H1 (cell line): ENCODE measurements at regions not wholly inside any gene's neighbourhood (a gene's known extent, or its start where the extent isn't known, plus 50 kb on each side); places are given as distances from the start of the nearest gene placed in this dataset.

Source experiments
- CTCF ChIA-PET: fragments of 300-600 bp; sonication (Branson Sonifier 250); formaldehyde crosslinking; loops from one replicate; lab custom pipeline; 2021; ENCODE audit not compliant: partially characterized antibody; lab: Charles Lee
- POLR2A ChIA-PET: fragments of 300-600 bp; sonication (Branson Sonifier 250); formaldehyde crosslinking; loops from one replicate; lab custom pipeline; 2021; ENCODE audit warnings: inconsistent platforms; ENCODE audit not compliant: partially characterized antibody; lab: Charles Lee
- DNase-seq, 2 experiments: peaks; one replicate each; pipeline versions ENCODE4 v3.0.0 to v3.0.0-alpha.2; 2010 to 2022; ENCODE audit warnings: low spot score in 2 of 2, low read depth in 1 of 2, mixed read lengths in 1 of 2
- FAIRE-seq: peaks from 2 replicates; lab custom pipeline; 2011; peaks lifted over from hg19 to GRCh38; lab: Jason Lieb, UNC
- H2AFZ ChIP-seq: 2 replicates; pipeline ENCODE4 v1.8.1; 2012; ENCODE audit warnings: low read length, inconsistent platforms
- H2AK5ac ChIP-seq: 2 replicates; pipeline ENCODE4 v1.6.1; 2013; ENCODE audit warnings: low read depth, low read length
- H2BK120ac ChIP-seq: replicated peaks from 2 replicates; pipeline ENCODE3; 2013; ENCODE audit warnings: low read depth, low read length, inconsistent platforms
- H2BK12ac ChIP-seq: 2 replicates; pipeline ENCODE4 v1.6.1; 2013; ENCODE audit warnings: low read depth, low read length
- H2BK15ac ChIP-seq: 2 replicates; pipeline ENCODE4 v1.6.1; 2013; ENCODE audit warnings: low read length
- H2BK20ac ChIP-seq: 2 replicates; pipeline ENCODE4 v1.6.1; 2013; ENCODE audit warnings: low read length
- H2BK5ac ChIP-seq: 2 replicates; pipeline ENCODE4 v1.6.1; 2013; ENCODE audit warnings: low read depth, low read length
- H3K14ac ChIP-seq: 2 replicates; pipeline ENCODE4 v1.6.1; 2013; ENCODE audit warnings: inconsistent platforms; ENCODE audit not compliant: insufficient read length
- H3K18ac ChIP-seq: 2 replicates; pipeline ENCODE4 v1.6.1; 2013; ENCODE audit warnings: low read length; ENCODE audit errors: extremely low read depth
- H3K23ac ChIP-seq: 2 replicates; pipeline ENCODE4 v1.6.1; 2013; ENCODE audit warnings: inconsistent platforms; ENCODE audit not compliant: insufficient read length
- H3K23me2 ChIP-seq: 2 replicates; pipeline ENCODE4 v1.6.1; 2013; ENCODE audit warnings: low read depth, low read length
- H3K27ac ChIP-seq: 2 replicates; pipeline ENCODE4 v1.6.1; 2011; ENCODE audit warnings: low read depth, low read length, inconsistent platforms
- H3K27me3 ChIP-seq, 4 experiments: replicated peaks in 1 of 4; 1 replicate in 1 of 4; 2 replicates in 3 of 4; pipeline versions ENCODE4 v1.6.1 to v1.8.1; 2011 to 2013; ENCODE audit warnings: low read length in 3 of 4, mild to moderate bottlenecking in 3 of 4, inconsistent platforms in 2 of 4, mixed read lengths in 2 of 4, moderate library complexity in 1 of 4; ENCODE audit not compliant: control insufficient read depth in 3 of 4, insufficient read depth in 3 of 4; ENCODE audit errors: extremely low read depth in 1 of 4
- H3K36me3 ChIP-seq, 4 experiments: 2 replicates each; pipeline versions ENCODE4 v1.6.1 to v1.8.1; 2011 to 2013; ENCODE audit warnings: mild to moderate bottlenecking in 4 of 4, low read length in 3 of 4, moderate library complexity in 2 of 4, control low read depth in 1 of 4, inconsistent platforms in 1 of 4; ENCODE audit not compliant: insufficient read depth in 4 of 4, control insufficient read depth in 2 of 4
- H3K4ac ChIP-seq: replicated peaks from 2 replicates; pipeline ENCODE3; 2013; ENCODE audit warnings: low read length, low read depth, mixed read lengths, inconsistent platforms; ENCODE audit not compliant: insufficient read length
- H3K4me1 ChIP-seq, 4 experiments: replicated peaks in 1 of 4; 1 replicate in 1 of 4; 2 replicates in 3 of 4; pipeline versions ENCODE4 v1.6.1 to v1.8.1; 2011 to 2013; ENCODE audit warnings: low read length in 3 of 4, inconsistent platforms in 2 of 4, mixed read lengths in 1 of 4; ENCODE audit not compliant: insufficient read depth in 4 of 4, control insufficient read depth in 3 of 4
- H3K4me2 ChIP-seq, 2 experiments: 2 replicates each; pipeline versions ENCODE4 v1.6.1 to v1.8.1; 2011 to 2013; ENCODE audit warnings: low read depth in 2 of 2, low read length in 2 of 2, control low read depth in 1 of 2, inconsistent platforms in 1 of 2, mild to moderate bottlenecking in 1 of 2; ENCODE audit not compliant: insufficient read depth in 1 of 2
- H3K4me3 ChIP-seq, 4 experiments: fragments of 200-600, 300-600 bp in 1 of 4; sonication (generic), shearing (Covaris generic), sonication (Bioruptor Twin) in 1 of 4; 2 replicates each; pipeline versions ENCODE4 v1.5.1 to v1.8.1; 2011 to 2016; ENCODE audit warnings: low read length in 4 of 4, low read depth in 3 of 4, control low read depth in 2 of 4, inconsistent platforms in 2 of 4, mild to moderate bottlenecking in 2 of 4, mixed read lengths in 1 of 4, moderate library complexity in 1 of 4; ENCODE audit not compliant: insufficient read depth in 2 of 4; ENCODE audit errors: extremely low read depth in 1 of 4
- H3K56ac ChIP-seq: replicated peaks from 2 replicates; pipeline ENCODE3; 2013; ENCODE audit warnings: low read depth, mild to moderate bottlenecking, mixed read lengths, low read length, inconsistent platforms; ENCODE audit not compliant: insufficient read length
- H3K79me1 ChIP-seq: 2 replicates; pipeline ENCODE4 v1.6.1; 2013; ENCODE audit warnings: low read depth, low read length, control low read depth
- H3K79me2 ChIP-seq, 2 experiments: 2 replicates each; pipeline versions ENCODE4 v1.6.1 to v1.8.1; 2012 to 2013; ENCODE audit warnings: low read length in 2 of 2, mild to moderate bottlenecking in 2 of 2, inconsistent platforms in 1 of 2; ENCODE audit not compliant: insufficient read depth in 2 of 2, control insufficient read depth in 1 of 2
- H3K9ac ChIP-seq, 4 experiments: replicated peaks in 1 of 4; 1 replicate in 1 of 4; 2 replicates in 3 of 4; pipeline versions ENCODE4 v1.6.1 to v1.8.1; 2011 to 2013; ENCODE audit warnings: low read depth in 3 of 4, low read length in 3 of 4, control low read depth in 2 of 4, mild to moderate bottlenecking in 2 of 4, moderate library complexity in 2 of 4, inconsistent platforms in 1 of 4; ENCODE audit errors: extremely low read depth in 1 of 4
- H3K9me3 ChIP-seq, 2 experiments: 2 replicates each; pipeline versions ENCODE4 v1.6.1 to v1.8.1; 2012 to 2013; ENCODE audit warnings: mild to moderate bottlenecking in 2 of 2, moderate library complexity in 2 of 2, control low read depth in 1 of 2, inconsistent platforms in 1 of 2, low read depth in 1 of 2, low read length in 1 of 2, mixed read lengths in 1 of 2; ENCODE audit not compliant: insufficient read depth in 2 of 2
- H4K20me1 ChIP-seq, 2 experiments: replicated peaks in 1 of 2; 2 replicates each; pipeline versions ENCODE3 to v1.8.1; 2011 to 2013; ENCODE audit warnings: inconsistent platforms in 2 of 2, low read length in 2 of 2, mild to moderate bottlenecking in 1 of 2; ENCODE audit not compliant: insufficient read depth in 2 of 2, control insufficient read depth in 1 of 2
- H4K5ac ChIP-seq: 2 replicates; pipeline ENCODE4 v1.6.1; 2013; ENCODE audit warnings: low read length, low read depth, mixed read lengths, inconsistent platforms; ENCODE audit not compliant: insufficient read length
- H4K8ac ChIP-seq: 2 replicates; pipeline ENCODE4 v1.8.0; 2013; ENCODE audit warnings: mild to moderate bottlenecking, moderate library complexity, low read length, inconsistent platforms; ENCODE audit not compliant: insufficient read depth; ENCODE audit errors: extremely low read depth
- H4K91ac ChIP-seq: replicated peaks from 2 replicates; pipeline ENCODE3; 2013; ENCODE audit warnings: low read length, mixed read lengths, inconsistent platforms; ENCODE audit not compliant: insufficient read length
- ASH2L ChIP-seq: fragments of 200-600, 300-600 bp; sonication (generic); IDR thresholded peaks from one replicate; pipeline ENCODE4 v1.7.1; 2017; ENCODE audit warnings: low read length
- CBX8 ChIP-seq: fragments of 300-800, 300-1000 bp; sonication (generic); IDR thresholded peaks from 2 replicates; pipeline ENCODE4 v1.7.1; 2016; ENCODE audit warnings: low read depth, low read length, borderline replicate concordance
- KDM5A ChIP-seq: fragments of 200-600 bp; IDR thresholded peaks from 2 replicates; pipeline ENCODE4 v1.7.1; 2012; ENCODE audit warnings: mild to moderate bottlenecking, low read length, inconsistent platforms, mixed read lengths
- MAFK ChIP-seq: IDR thresholded peaks from 2 replicates; pipeline ENCODE4 v1.6.1; 2012; ENCODE audit warnings: low read depth, mild to moderate bottlenecking, improper control_type of control experiment, low read length
- NANOG ChIP-seq: IDR thresholded peaks from 2 replicates; pipeline ENCODE4 v1.6.1; 2011; ENCODE audit warnings: low read length, low read depth, mild to moderate bottlenecking, inconsistent platforms; ENCODE audit not compliant: insufficient read depth, poor library complexity, severe bottlenecking
- POLR2AphosphoS5 ChIP-seq: IDR thresholded peaks from 2 replicates; pipeline ENCODE4 v1.6.1; 2011; ENCODE audit warnings: low read depth, low read length
- RAD21 ChIP-seq, 2 experiments: IDR thresholded peaks in 1 of 2; conservative IDR thresholded peaks in 1 of 2; 2 replicates each; pipeline ENCODE4 v1.6.1; 2011; ENCODE audit warnings: low read depth in 2 of 2, low read length in 2 of 2, improper control_type of control experiment in 1 of 2, inconsistent platforms in 1 of 2, mild to moderate bottlenecking in 1 of 2, moderate library complexity in 1 of 2
- WGBS, 2 experiments: shearing (Covaris generic) in 1 of 2; methylation state at CpG; one replicate each; pipeline versions ENCODE4 v1.1.6 to v1.1.7; 2013 to 2015; ENCODE audit warnings: low lambda C conversion rate in 2 of 2, mixed read lengths in 2 of 2, inconsistent platforms in 1 of 2, low coverage in 1 of 2, missing lambda C conversion rate in 1 of 2; ENCODE audit not compliant: insufficient replicate concordance in 2 of 2, insufficient coverage in 1 of 2, insufficient read length in 1 of 2; ENCODE audit errors: extremely low coverage in 1 of 2, missing lambda C conversion rate in 1 of 2; 5-methylcytosine and 5-hydroxymethylcytosine counted together

DNA sequence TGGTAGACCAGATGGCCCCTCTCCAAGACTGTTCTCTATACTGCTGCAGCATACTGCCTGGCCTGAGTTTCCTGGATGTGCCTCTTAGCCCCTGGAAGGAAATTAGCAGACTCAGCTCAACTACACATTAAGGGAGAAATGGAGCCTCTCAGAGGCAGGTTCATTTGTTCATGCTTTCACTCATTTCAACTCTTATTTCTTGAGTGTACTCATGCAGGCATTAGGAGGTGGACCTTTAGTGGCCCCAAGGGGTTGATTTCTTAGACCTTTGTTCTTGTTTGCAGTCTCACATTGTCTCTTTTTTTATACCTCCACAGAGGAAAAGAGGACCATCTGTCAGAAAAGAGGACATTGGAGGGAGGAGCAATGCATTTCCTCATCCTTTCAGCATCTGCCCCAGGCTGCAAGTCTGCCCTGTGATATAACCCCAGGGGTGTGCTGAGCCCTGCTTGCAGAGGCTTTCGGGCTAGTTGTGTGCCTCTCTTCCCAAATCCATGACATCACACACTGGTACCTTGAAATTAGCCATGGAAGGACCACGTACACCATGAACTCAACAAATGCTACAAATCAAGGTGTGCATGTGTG lies 456.2 kb downstream of the CD83 start:
- POLR2A ChIA-PET: no interaction called here
- CTCF ChIA-PET: interaction anchor here (0.6 to 1.3 kb wide), 2 partner anchors 14 to 744 kb away, joined by 3 read pairs; no protein-coding TSS in a partner anchor

More for the DNA sequence above, 456.2 kb downstream of the CD83 start:
- Histone ChIP-seq H3K23ac (no peak overlapping the region), H3K23me2 (no peaks in the 10 kb centered on the region), H2BK5ac (no peak overlapping the region), H2BK15ac (no peak overlapping the region), H3K4ac (no peak overlapping the region), H3K4me2 (no peak overlapping the region), H2AFZ (no peak overlapping the region), H2BK20ac (no peak overlapping the region), H4K91ac (no peak overlapping the region), H3K36me3 (no peaks in the 10 kb centered on the region), H3K27ac (no peak overlapping the region), H2BK12ac (peak overlapping the region; percentile 20; the same call in 1 of the 2 replicates), H2BK120ac (no peak overlapping the region), H2AK5ac (no peak overlapping the region), H3K14ac (no peak overlapping the region), H3K18ac (no peak overlapping the region), H3K9ac (no peak overlapping the region), H4K5ac (no peak overlapping the region), H3K4me1 (no peaks in the 10 kb centered on the region), H3K9me3 (0 out of 4 replicates have a peak, but pooled peaks cover 0 to 3% of the 10 kb centered on the region in 2 experiments), H3K27me3 (no peaks in the 10 kb centered on the region), H3K56ac (no peak overlapping the region), H3K79me1 (no peaks in the 10 kb centered on the region), H3K4me3 (no peak overlapping the region), H3K79me2 (no peaks in the 10 kb centered on the region), H4K8ac (no peak overlapping the region), H4K20me1 (no peaks in the 10 kb centered on the region)
- peak in 1 of 2 experiments; percentile 17 for DNase-seq
- no peak for TF ChIP-seq NANOG
- TF ChIP-seq KDM5A: no peak
- no peak for TF ChIP-seq POLR2AphosphoS5
- no peak for TF ChIP-seq MAFK
- TF ChIP-seq CBX8: no peak
- no peak for TF ChIP-seq ASH2L
- TF ChIP-seq RAD21 (IDR thresholded peaks at IDR 0.05 in 1 of 2, conservative IDR thresholded peaks at IDR 0.05 in 1 of 2; ENCODE audit: low read depth in 2 of 2, low read length in 2 of 2): no peak
- FAIRE-seq: no peak
- WGBS, 2 experiments: 90% methylated on average over 2 of the region's 2 CpGs; no CpG with 5 or more reads in 1 of the 2 experiments
